Stimulated activated CD8-positive, alpha-beta memory T cell treated with anti-CD3 and anti-CD28 coated beads, Interleukin-15, amount 100 ng/mL, for 4 hours (primary cell): ENCODE measurements at regions not wholly inside any gene's neighbourhood (a gene's known extent, or its start where the extent isn't known, plus 50 kb on each side); places are given as distances from the start of the nearest gene placed in this dataset.
"Not testable (repeated sequence)": the region's sequence is repeated elsewhere in the genome, so short reads cannot be mapped to it uniquely, and the experiment has no call there.

ENCODE experiments used
- DNase-seq, 2 donors: peaks; one replicate each; pipeline ENCODE4 v3.0.0-alpha.2; 2020; ENCODE audit warnings: low read depth in 2 of 2

- DNase-seq: not testable (repeated sequence)
Observed at GRCh38 chr15:21357056-21357455, 83.2 kb downstream of the POTEB3 start.

GRCh38 chr15:21355944-21356343, 84.4 kb downstream of the POTEB3 start:
- DNase-seq: not testable (repeated sequence)

- DNase-seq: not testable (repeated sequence)
Observed at GRCh38 chr15:21354597-21354996, 85.7 kb downstream of the POTEB3 start.

- not testable (repeated sequence) for DNase-seq
Observed at GRCh38 chr15:21352670-21353318, 87.5 kb downstream of the POTEB3 start.

- not testable (repeated sequence) for DNase-seq
Observed at GRCh38 chr15:21344960-21345359, 95.3 kb downstream of the POTEB3 start.

- not testable (repeated sequence) for DNase-seq
Observed at GRCh38 chr15:21344500-21344899, 95.8 kb downstream of the POTEB3 start.

GRCh38 chr15:21337028-21337427, 103.3 kb downstream of the POTEB3 start:
- not testable (repeated sequence) for DNase-seq

GRCh38 chr15:21324720-21325460, 115.4 kb downstream of the POTEB3 start:
- DNase-seq: peak in 1 of 2 donors; percentile 6

GRCh38 chr15:21284353-21284752, 155.9 kb downstream of the POTEB3 start:
- not testable (repeated sequence) for DNase-seq

GRCh38 chr15:21283210-21283609, 157.1 kb downstream of the POTEB3 start:
- not testable (repeated sequence) for DNase-seq

- not testable (repeated sequence) for DNase-seq
Observed at GRCh38 chr15:21280272-21280671, 160.0 kb downstream of the POTEB3 start.

GRCh38 chr15:21272176-21272982, 167.9 kb downstream of the POTEB3 start:
- DNase-seq: not testable (repeated sequence)

GRCh38 chr15:21271566-21271965, 168.7 kb downstream of the POTEB3 start:
- DNase-seq: no peak

GRCh38 chr15:21270474-21270873, 169.8 kb downstream of the POTEB3 start:
- no peak for DNase-seq

GRCh38 chr15:21269673-21270072, 170.6 kb downstream of the POTEB3 start:
- not testable (repeated sequence) for DNase-seq

- no peak for DNase-seq
Observed at GRCh38 chr15:21269121-21269520, 171.2 kb downstream of the POTEB3 start.

- no peak for DNase-seq
Observed at GRCh38 chr15:21268436-21268940, 171.8 kb downstream of the POTEB3 start.

GRCh38 chr15:21267671-21268395, 172.5 kb downstream of the POTEB3 start:
- no peak for DNase-seq

- no peak for DNase-seq
Observed at GRCh38 chr15:21267226-21267625, 173.1 kb downstream of the POTEB3 start.

- not testable (repeated sequence) for DNase-seq
Observed at GRCh38 chr15:21265628-21266027, 174.7 kb downstream of the POTEB3 start.

GRCh38 chr15:21262851-21263425, 177.4 kb downstream of the POTEB3 start:
- no peak for DNase-seq
